ENCODE measurements at regions not wholly inside any gene's neighbourhood (a gene's known extent, or its start where the extent isn't known, plus 50 kb on each side); places are given as distances from the start of the nearest gene placed in this dataset.
"Not testable (repeated sequence)": the region's sequence is repeated elsewhere in the genome, so short reads cannot be mapped to it uniquely, and the experiment has no call there.

DNA sequence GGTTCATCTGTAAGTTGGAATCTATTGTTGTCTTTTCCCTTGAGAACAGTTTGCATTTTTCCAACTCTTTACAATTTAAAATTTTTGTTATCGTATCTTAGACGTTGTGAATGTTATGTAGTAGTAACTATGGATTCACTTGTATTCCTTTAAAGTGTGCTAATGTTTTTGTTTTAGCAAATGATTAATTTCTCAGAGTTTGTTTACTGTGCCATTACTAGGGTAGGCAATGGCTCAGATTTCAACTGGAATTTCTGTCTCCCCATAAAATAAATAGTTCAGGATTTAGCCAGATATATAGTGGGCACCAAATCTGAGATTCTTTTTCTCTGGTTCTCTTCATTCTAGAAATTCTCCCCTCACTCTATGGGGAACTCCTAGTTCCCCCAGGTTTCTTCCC lies 896.5 kb downstream of the PLA2G4A start:
- TF ChIP-seq, protein P1, sequence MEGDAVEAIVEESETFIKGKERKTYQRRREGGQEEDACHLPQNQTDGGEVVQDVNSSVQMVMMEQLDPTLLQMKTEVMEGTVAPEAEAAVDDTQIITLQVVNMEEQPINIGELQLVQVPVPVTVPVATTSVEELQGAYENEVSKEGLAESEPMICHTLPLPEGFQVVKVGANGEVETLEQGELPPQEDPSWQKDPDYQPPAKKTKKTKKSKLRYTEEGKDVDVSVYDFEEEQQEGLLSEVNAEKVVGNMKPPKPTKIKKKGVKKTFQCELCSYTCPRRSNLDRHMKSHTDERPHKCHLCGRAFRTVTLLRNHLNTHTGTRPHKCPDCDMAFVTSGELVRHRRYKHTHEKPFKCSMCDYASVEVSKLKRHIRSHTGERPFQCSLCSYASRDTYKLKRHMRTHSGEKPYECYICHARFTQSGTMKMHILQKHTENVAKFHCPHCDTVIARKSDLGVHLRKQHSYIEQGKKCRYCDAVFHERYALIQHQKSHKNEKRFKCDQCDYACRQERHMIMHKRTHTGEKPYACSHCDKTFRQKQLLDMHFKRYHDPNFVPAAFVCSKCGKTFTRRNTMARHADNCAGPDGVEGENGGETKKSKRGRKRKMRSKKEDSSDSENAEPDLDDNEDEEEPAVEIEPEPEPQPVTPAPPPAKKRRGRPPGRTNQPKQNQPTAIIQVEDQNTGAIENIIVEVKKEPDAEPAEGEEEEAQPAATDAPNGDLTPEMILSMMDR (conservative IDR thresholded peaks at IDR 0.05; ENCODE audit: low read depth, low read length), result no peak
- DNase-seq (ENCODE audit: low read depth), result no peak

DNA sequence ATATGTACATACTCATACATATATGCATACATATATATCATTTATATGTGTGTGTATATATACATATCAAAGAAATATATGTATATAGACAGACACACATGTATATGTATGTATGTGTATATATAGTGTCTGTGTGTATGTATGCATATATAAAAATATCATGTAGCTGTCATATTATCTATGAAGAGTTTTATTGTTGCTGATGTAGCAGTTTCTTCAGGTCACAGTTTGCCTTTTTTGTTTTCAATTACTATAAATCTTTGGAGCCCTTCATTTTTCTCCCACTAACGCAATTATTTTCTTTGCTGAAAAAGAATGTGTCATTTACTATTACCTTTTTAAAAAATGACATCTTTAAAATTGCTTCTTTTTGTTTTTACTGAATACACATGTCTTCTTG lies 904.5 kb downstream of the PLA2G4A start:
- H3K4me3 ChIP-seq (ENCODE audit: low read depth, low read length), result no peak overlapping the region
- TF ChIP-seq, protein P1 (conservative IDR thresholded peaks at IDR 0.05; ENCODE audit: low read depth, low read length), result no peak
- DNase-seq (ENCODE audit: low read depth), result no peak

More for the DNA sequence above, 896.5 kb downstream of the PLA2G4A start:
- H3K4me3 ChIP-seq (ENCODE audit: low read depth, low read length), result no peak overlapping the region

DNA sequence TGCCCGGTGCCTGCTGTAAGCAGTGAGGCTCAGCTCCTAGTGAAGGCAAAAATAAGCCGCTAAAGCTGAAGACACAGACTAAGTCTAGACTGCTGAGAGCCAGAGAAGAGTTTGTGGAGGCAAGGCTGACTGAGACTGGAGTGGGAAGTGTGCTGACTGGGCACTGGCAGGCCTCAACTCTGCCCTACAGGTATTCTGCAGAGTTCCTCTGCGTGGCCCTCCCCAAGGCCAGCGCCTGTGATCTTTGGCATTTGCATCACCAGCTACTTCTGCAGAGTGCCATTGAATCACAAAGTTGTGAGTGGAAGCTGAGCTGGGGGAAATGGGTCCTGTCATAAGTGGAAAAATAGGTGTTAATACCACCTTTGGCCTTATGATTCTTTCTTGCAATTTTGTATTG lies 905.7 kb downstream of the PLA2G4A start:
- no peak overlapping the region for H3K4me3 ChIP-seq (ENCODE audit: low read depth, low read length)
- TF ChIP-seq, protein P1 (conservative IDR thresholded peaks at IDR 0.05; ENCODE audit: low read depth, low read length), result no peak
- no peak for DNase-seq (ENCODE audit: low read depth)

DNA sequence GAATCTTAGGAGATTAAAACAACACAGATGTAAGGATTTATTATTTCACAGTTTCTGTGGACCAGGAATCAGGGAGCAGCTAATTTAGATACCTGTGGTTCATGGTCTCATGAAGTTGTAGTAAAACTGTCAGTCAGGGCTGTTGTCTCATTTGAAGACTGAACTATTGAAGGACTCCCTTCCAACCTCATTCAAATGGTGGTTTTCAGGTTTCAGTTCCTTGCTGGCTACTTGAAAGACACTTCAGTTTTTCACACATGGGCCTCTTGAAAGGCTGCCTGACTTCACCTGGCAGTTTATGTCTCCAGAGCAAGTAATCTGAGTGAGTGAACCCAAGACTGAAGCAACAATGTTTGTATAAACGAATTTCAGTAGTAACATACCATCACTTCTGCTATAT lies 915.9 kb downstream of the PLA2G4A start:
- TF ChIP-seq, protein P1 (conservative IDR thresholded peaks at IDR 0.05; ENCODE audit: low read depth, low read length), result no peak
- no peak for DNase-seq (ENCODE audit: low read depth)
- H3K4me3 ChIP-seq (ENCODE audit: low read depth, low read length), result no peak overlapping the region

DNA sequence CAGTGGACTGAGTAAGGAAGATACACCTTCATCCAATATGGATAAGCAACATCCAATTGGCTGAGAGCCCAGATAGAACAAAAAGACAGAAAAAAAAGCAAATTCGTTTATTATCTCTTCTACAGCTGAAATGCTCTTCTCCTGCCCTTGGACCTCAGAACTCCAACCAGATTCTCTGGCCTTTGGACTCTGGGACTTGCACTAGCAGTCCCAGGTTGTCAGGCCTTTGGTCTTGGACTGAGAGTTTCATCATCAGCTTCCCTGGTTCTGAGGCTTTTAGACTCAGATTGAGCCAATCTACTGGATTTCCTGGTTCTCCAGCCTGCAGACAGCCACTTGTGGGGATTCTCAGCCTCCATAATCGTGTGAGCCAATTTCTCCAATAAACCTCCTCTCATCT lies 926.8 kb downstream of the PLA2G4A start:
- DNase-seq (ENCODE audit: low read depth), result no peak
- TF ChIP-seq, protein P1 (conservative IDR thresholded peaks at IDR 0.05; ENCODE audit: low read depth, low read length), result no peak
- H3K4me3 ChIP-seq (ENCODE audit: low read depth, low read length), result no peak overlapping the region

DNA sequence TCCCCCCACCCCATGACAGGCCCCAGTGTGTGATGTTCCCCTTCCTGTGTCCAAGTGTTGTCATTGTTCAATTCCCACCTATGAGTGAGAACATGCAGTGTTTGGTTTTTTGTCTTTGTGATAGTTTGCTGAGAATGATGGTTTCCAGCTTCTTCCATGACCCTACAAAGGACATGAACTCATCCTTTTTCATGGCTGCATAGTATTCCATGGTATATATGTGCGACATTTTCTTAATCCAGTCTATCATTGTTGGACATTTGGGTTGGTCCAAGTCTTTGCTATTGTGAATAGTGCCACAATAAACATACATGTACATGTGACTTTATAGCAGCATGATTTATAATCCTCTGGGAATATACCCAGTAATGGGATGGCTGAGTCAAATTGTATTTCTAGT lies 927.9 kb downstream of the PLA2G4A start:
- H3K4me3 ChIP-seq (ENCODE audit: low read depth, low read length); DNase-seq (ENCODE audit: low read depth): not testable (repeated sequence)

DNA sequence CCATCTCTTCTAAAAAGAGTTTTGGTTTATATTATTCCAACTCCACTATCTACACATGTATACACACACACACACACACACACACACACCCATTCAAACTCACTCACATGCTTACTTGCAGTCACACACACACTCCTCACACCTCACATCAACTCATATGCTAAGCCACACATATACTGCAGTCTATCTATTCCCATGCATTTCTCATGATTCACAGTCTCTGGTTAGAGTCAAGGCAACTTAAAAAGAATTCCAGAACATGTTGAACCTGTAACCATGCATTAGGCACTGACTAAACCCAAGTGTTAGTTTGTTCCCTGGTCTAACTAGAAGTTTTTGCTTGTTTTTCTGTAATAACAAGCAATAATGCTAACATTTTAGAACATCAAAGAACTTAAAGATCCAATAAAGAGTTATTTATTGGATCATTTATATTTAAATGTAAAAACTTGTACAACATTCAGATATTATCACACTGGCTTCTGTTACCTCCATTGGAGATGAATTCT lies 931.1 kb downstream of the PLA2G4A start:
- no peak overlapping the region for H3K4me3 ChIP-seq (ENCODE audit: low read depth, low read length)
- TF ChIP-seq, protein P1 (conservative IDR thresholded peaks at IDR 0.05; ENCODE audit: low read depth, low read length), result no peak
- DNase-seq (ENCODE audit: low read depth), result no peak

Measured in choroid plexus epithelial cell (primary cell).